ENCODE measurements at regions not wholly inside any gene's neighbourhood (a gene's known extent, or its start where the extent isn't known, plus 50 kb on each side); places are given as distances from the start of the nearest gene placed in this dataset.

GRCh38 chr1:181174861-181175260 is 86.4 kb downstream of the IER5 start:
- Histone ChIP-seq H3K9me3 (no peaks in the 10 kb centered on the region), H3K4me3 (ENCODE audit: low read depth in 1 of 2, low read length in 1 of 2) (no peak overlapping the region), H3K27ac (no peak overlapping the region), H3K27me3 (peaks cover 6% of the 10 kb centered on the region), H3K36me3 (no peaks in the 10 kb centered on the region), H3K4me1 (ENCODE audit: control insufficient read depth in 1 of 2, insufficient read depth in 1 of 2, low read depth in 1 of 2, low read length in 1 of 2) (no peaks in the 10 kb centered on the region)
- no peak for TF ChIP-seq CTCF (IDR thresholded peaks at IDR 0.05)

GRCh38 chr1:181175356-181175910 is 86.9 kb downstream of the IER5 start:
- no peak for TF ChIP-seq CTCF (IDR thresholded peaks at IDR 0.05)
- no peaks in the 10 kb centered on the region for H3K4me1 ChIP-seq (ENCODE audit: control insufficient read depth in 1 of 2, insufficient read depth in 1 of 2, low read depth in 1 of 2, low read length in 1 of 2)
- H3K9me3 ChIP-seq = no peaks in the 10 kb centered on the region
- no peak overlapping the region for H3K4me3 ChIP-seq (ENCODE audit: low read depth in 1 of 2, low read length in 1 of 2)
- no peak overlapping the region for H3K27ac ChIP-seq
- H3K36me3 ChIP-seq = no peaks in the 10 kb centered on the region
- peaks cover 12% of the 10 kb centered on the region for H3K27me3 ChIP-seq

GRCh38 chr1:181175955-181176354 is 87.5 kb downstream of the IER5 start:
- Histone ChIP-seq H3K4me3 (ENCODE audit: low read depth in 1 of 2, low read length in 1 of 2) (no peak overlapping the region), H3K27ac (no peak overlapping the region), H3K27me3 (peaks cover 16% of the 10 kb centered on the region), H3K4me1 (ENCODE audit: control insufficient read depth in 1 of 2, insufficient read depth in 1 of 2, low read depth in 1 of 2, low read length in 1 of 2) (no peaks in the 10 kb centered on the region), H3K36me3 (no peaks in the 10 kb centered on the region), H3K9me3 (no peaks in the 10 kb centered on the region)
- TF ChIP-seq CTCF (IDR thresholded peaks at IDR 0.05) = no peak

- no peaks in the 10 kb centered on the region for H3K9me3 ChIP-seq
- H3K4me3 ChIP-seq (ENCODE audit: low read depth in 1 of 2, low read length in 1 of 2) = no peak overlapping the region
- no peak for TF ChIP-seq CTCF (IDR thresholded peaks at IDR 0.05)
- H3K36me3 ChIP-seq = no peaks in the 10 kb centered on the region
- peaks cover 16% of the 10 kb centered on the region for H3K27me3 ChIP-seq
- H3K27ac ChIP-seq = no peak overlapping the region
- no peaks in the 10 kb centered on the region for H3K4me1 ChIP-seq (ENCODE audit: control insufficient read depth in 1 of 2, insufficient read depth in 1 of 2, low read depth in 1 of 2, low read length in 1 of 2)
Observed at GRCh38 chr1:181178241-181178879, 89.9 kb downstream of the IER5 start.

- no peak for TF ChIP-seq CTCF (IDR thresholded peaks at IDR 0.05)
- peaks cover 19% of the 10 kb centered on the region for H3K27me3 ChIP-seq
- no peaks in the 10 kb centered on the region for H3K4me1 ChIP-seq (ENCODE audit: control insufficient read depth in 1 of 2, insufficient read depth in 1 of 2, low read depth in 1 of 2, low read length in 1 of 2)
- no peak overlapping the region for H3K4me3 ChIP-seq (ENCODE audit: low read depth in 1 of 2, low read length in 1 of 2)
- H3K36me3 ChIP-seq = no peaks in the 10 kb centered on the region
- no peak overlapping the region for H3K27ac ChIP-seq
- no peaks in the 10 kb centered on the region for H3K9me3 ChIP-seq
Observed at GRCh38 chr1:181179279-181179986, 90.9 kb downstream of the IER5 start.
